ENCODE measurements at regions not wholly inside any gene's neighbourhood (a gene's known extent, or its start where the extent isn't known, plus 50 kb on each side); places are given as distances from the start of the nearest gene placed in this dataset.
A peak's percentile ranks its signal among the peaks of the same experiment; 100 is the strongest.

DNA sequence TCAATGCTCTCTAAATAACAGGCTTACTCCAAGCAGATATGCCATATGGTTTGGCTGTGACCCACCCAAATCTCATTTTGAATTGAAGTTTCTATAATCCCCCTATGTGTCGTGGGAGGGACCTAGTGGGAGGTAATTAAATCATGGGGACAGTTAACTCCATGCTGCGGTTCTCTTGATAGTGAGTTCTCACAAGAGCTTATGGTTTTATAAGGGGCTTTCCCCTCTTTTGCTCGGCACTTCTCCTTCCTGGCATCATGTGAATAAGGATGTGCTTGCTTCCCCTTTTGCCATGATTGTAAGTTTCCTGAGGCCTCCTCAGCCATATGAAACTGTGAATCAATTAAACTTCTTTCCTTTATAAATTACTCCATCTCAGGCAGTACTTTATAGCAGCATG lies 302.7 kb upstream of the ZC3H15 start:
- no peak overlapping the region for H3K4me3 ChIP-seq (ENCODE audit: control extremely low read depth in 1 of 5, extremely low read depth in 1 of 5, insufficient read depth in 1 of 5, low read depth in 2 of 5, low read length in 4 of 5)
- H3K9ac ChIP-seq (ENCODE audit: low read length): no peak overlapping the region
- intact Hi-C loops (cut with micrococcal nuclease): no loop called here
- no peaks in the 10 kb centered on the region for H4K20me1 ChIP-seq (ENCODE audit: control insufficient read depth, insufficient read depth, low read length, poor library complexity, severe bottlenecking)
- WGBS (ENCODE audit: insufficient coverage): no CpG with 5 or more reads among the region's 3 CpGs
- no peaks in the 10 kb centered on the region for H3K36me3 ChIP-seq (replicated peaks in 1 of 2; ENCODE audit: control extremely low read depth in 1 of 2, control insufficient read depth in 1 of 2, extremely low read depth in 1 of 2, insufficient read depth in 2 of 2, low read length in 1 of 2)
- no peak overlapping the region for H3K4me3 Mint-ChIP-seq
- H2AFZ ChIP-seq (ENCODE audit: insufficient read depth, low read depth, low read length, poor library complexity, severe bottlenecking): no peak overlapping the region
- H3K27ac ChIP-seq (ENCODE audit: low read length in 2 of 2): no peak overlapping the region
- CTCF ChIA-PET: no interaction called here
- DNase-seq (peak; percentile 6), ATAC-seq (ENCODE audit: low read depth) (no peak)
- H3K4me1 Mint-ChIP-seq: peaks cover 7% of the 10 kb centered on the region
- no peak overlapping the region for H3K4me2 ChIP-seq (replicated peaks; ENCODE audit: low read depth, low read length, poor library complexity, severe bottlenecking)
- no peaks in the 10 kb centered on the region for H3K27me3 Mint-ChIP-seq
- peaks cover 0 to 3% of the 10 kb centered on the region in 2 donors for H3K4me1 ChIP-seq (ENCODE audit: control insufficient read depth in 2 of 2, insufficient read depth in 2 of 2, low read length in 2 of 2)
- H3K79me2 ChIP-seq (ENCODE audit: control insufficient read depth, insufficient read depth, low read length): no peaks in the 10 kb centered on the region
- no peaks in the 10 kb centered on the region for H3K27me3 ChIP-seq (replicated peaks in 1 of 4; ENCODE audit: control extremely low read depth in 1 of 4, control insufficient read depth in 3 of 4, insufficient read depth in 4 of 4, low read length in 3 of 4)
- no peaks in the 10 kb centered on the region for H3K9me3 Mint-ChIP-seq (ENCODE audit: insufficient read depth)
- POLR2A ChIA-PET: no interaction called here
- no peak overlapping the region for H3K27ac Mint-ChIP-seq
- TF ChIP-seq EZH2 (IDR thresholded peaks at IDR 0.05; ENCODE audit: borderline replicate concordance, insufficient read depth, low read depth, low read length, poor library complexity, severe bottlenecking): no peak
- TF ChIP-seq, protein P1, sequence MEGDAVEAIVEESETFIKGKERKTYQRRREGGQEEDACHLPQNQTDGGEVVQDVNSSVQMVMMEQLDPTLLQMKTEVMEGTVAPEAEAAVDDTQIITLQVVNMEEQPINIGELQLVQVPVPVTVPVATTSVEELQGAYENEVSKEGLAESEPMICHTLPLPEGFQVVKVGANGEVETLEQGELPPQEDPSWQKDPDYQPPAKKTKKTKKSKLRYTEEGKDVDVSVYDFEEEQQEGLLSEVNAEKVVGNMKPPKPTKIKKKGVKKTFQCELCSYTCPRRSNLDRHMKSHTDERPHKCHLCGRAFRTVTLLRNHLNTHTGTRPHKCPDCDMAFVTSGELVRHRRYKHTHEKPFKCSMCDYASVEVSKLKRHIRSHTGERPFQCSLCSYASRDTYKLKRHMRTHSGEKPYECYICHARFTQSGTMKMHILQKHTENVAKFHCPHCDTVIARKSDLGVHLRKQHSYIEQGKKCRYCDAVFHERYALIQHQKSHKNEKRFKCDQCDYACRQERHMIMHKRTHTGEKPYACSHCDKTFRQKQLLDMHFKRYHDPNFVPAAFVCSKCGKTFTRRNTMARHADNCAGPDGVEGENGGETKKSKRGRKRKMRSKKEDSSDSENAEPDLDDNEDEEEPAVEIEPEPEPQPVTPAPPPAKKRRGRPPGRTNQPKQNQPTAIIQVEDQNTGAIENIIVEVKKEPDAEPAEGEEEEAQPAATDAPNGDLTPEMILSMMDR (IDR thresholded peaks at IDR 0.05): no peak
- peaks cover 0 to 3% (median 0%) of the 10 kb centered on the region in 3 donors for H3K9me3 ChIP-seq (ENCODE audit: control extremely low read depth in 1 of 3, control insufficient read depth in 2 of 3, insufficient read depth in 1 of 3, low read length in 2 of 3)

DNA sequence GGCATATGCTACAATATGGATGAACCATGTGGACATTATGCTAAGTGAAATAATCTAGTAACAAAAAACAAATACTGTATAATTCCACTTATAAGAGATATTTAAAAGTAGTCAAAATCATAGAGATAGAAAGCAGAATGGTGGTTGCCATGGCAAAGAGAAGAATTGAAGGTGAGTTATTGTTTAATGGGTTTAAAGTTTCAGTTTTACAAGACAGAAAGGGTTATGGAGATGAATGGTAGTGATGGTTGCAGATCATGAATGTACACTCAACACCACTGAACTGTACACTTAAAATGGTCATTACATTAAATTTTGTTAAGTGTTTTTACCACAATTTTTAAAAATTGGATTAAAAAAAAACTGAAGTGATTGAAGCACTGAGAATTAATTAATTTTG lies 298.2 kb upstream of the ZC3H15 start:
- H3K27me3 ChIP-seq (replicated peaks in 1 of 4; ENCODE audit: control extremely low read depth in 1 of 4, control insufficient read depth in 3 of 4, insufficient read depth in 4 of 4, low read length in 3 of 4): no peaks in the 10 kb centered on the region
- intact Hi-C loops (cut with micrococcal nuclease): no loop called here
- TF ChIP-seq, protein P1 (IDR thresholded peaks at IDR 0.05): no peak
- TF ChIP-seq EZH2 (IDR thresholded peaks at IDR 0.05; ENCODE audit: borderline replicate concordance, insufficient read depth, low read depth, low read length, poor library complexity, severe bottlenecking): no peak
- H3K4me3 ChIP-seq (ENCODE audit: control extremely low read depth in 1 of 5, extremely low read depth in 1 of 5, insufficient read depth in 1 of 5, low read depth in 2 of 5, low read length in 4 of 5): no peak overlapping the region
- ATAC-seq (ENCODE audit: low read depth) (no peak), DNase-seq (no peak)
- H3K79me2 ChIP-seq (ENCODE audit: control insufficient read depth, insufficient read depth, low read length): no peaks in the 10 kb centered on the region
- no peak overlapping the region for H3K4me2 ChIP-seq (replicated peaks; ENCODE audit: low read depth, low read length, poor library complexity, severe bottlenecking)
- peaks cover 0 to 3% (median 0%) of the 10 kb centered on the region in 3 donors for H3K9me3 ChIP-seq (ENCODE audit: control extremely low read depth in 1 of 3, control insufficient read depth in 2 of 3, insufficient read depth in 1 of 3, low read length in 2 of 3)
- H3K36me3 ChIP-seq (replicated peaks in 1 of 2; ENCODE audit: control extremely low read depth in 1 of 2, control insufficient read depth in 1 of 2, extremely low read depth in 1 of 2, insufficient read depth in 2 of 2, low read length in 1 of 2): no peaks in the 10 kb centered on the region
- no peak overlapping the region for H3K4me3 Mint-ChIP-seq
- H2AFZ ChIP-seq (ENCODE audit: insufficient read depth, low read depth, low read length, poor library complexity, severe bottlenecking): no peak overlapping the region
- ChIA-PET CTCF (no interaction called here), POLR2A (no interaction called here)
- no peaks in the 10 kb centered on the region for H3K27me3 Mint-ChIP-seq
- H4K20me1 ChIP-seq (ENCODE audit: control insufficient read depth, insufficient read depth, low read length, poor library complexity, severe bottlenecking): no peaks in the 10 kb centered on the region
- H3K27ac Mint-ChIP-seq: no peak overlapping the region
- peaks cover 7% of the 10 kb centered on the region for H3K4me1 Mint-ChIP-seq
- peaks cover 0 to 3% of the 10 kb centered on the region in 2 donors for H3K4me1 ChIP-seq (ENCODE audit: control insufficient read depth in 2 of 2, insufficient read depth in 2 of 2, low read length in 2 of 2)
- H3K9me3 Mint-ChIP-seq (ENCODE audit: insufficient read depth): no peaks in the 10 kb centered on the region
- no peak overlapping the region for H3K9ac ChIP-seq (ENCODE audit: low read length)
- no peak overlapping the region for H3K27ac ChIP-seq (ENCODE audit: low read length in 2 of 2)
